SK-N-SH (cell line): ENCODE measurements at regions not wholly inside any gene's neighbourhood (a gene's known extent, or its start where the extent isn't known, plus 50 kb on each side); places are given as distances from the start of the nearest gene placed in this dataset.

Experiments used
- CTCF ChIA-PET: fragments of 300-600, 350-600 bp; formaldehyde crosslinking; extraction: SDS; loops from one replicate; lab custom pipeline; 2021; lab: Yijun Ruan, JAX
- POLR2A ChIA-PET: fragments of 350-600 bp; sonication (Branson Sonifier 250); formaldehyde crosslinking; extraction: SDS; loops from one replicate; lab custom pipeline; 2020; ENCODE audit warnings: antibody characterized with exemption, inconsistent platforms; lab: Yijun Ruan, JAX
- DNase-seq: peaks from one replicate; pipeline ENCODE4 v3.0.0; 2012
- H2AFZ ChIP-seq: fragments of 200-600 bp; sonication (generic); 2 replicates; pipeline ENCODE4 v1.8.1; 2016; ENCODE audit warnings: antibody characterized with exemption, mild to moderate bottlenecking, low read depth
- H3F3A ChIP-seq: fragments of 200-600 bp; sonication (generic); replicated peaks from 2 replicates; pipeline ENCODE3; 2016; ENCODE audit warnings: antibody characterized with exemption, mild to moderate bottlenecking; ENCODE audit not compliant: insufficient read depth
- H3K27ac ChIP-seq, 2 experiments: fragments of 200-500 bp in 1 of 2; fragments of 200-600 bp in 1 of 2; sonication (Bioruptor generic) in 1 of 2; sonication (generic), shearing (Covaris generic) in 1 of 2; 2 replicates each; pipeline versions ENCODE4 v1.5.1 to v1.6.1; 2014 to 2016; ENCODE audit warnings: low read depth in 2 of 2, inconsistent platforms in 1 of 2, low read length in 1 of 2, mild to moderate bottlenecking in 1 of 2, mixed read lengths in 1 of 2
- H3K27me3 ChIP-seq: fragments of 200-600 bp; sonication (generic), shearing (Covaris generic); 2 replicates; pipeline ENCODE4 v1.6.1; 2016; ENCODE audit warnings: mixed run types; ENCODE audit not compliant: insufficient read depth
- H3K36me3 ChIP-seq, 2 experiments: fragments of 200-500 bp in 1 of 2; fragments of 200-600 bp in 1 of 2; sonication (Bioruptor generic) in 1 of 2; sonication (generic) in 1 of 2; replicated peaks in 1 of 2; 2 replicates each; pipeline versions ENCODE3 to v1.5.1; 2014 to 2016; ENCODE audit warnings: low read length in 1 of 2, mild to moderate bottlenecking in 1 of 2; ENCODE audit not compliant: insufficient read depth in 2 of 2, control insufficient read depth in 1 of 2
- H3K4me1 ChIP-seq, 2 experiments: fragments of 200-500 bp in 1 of 2; fragments of 200-600 bp in 1 of 2; sonication (Bioruptor generic) in 1 of 2; sonication (generic), shearing (Covaris generic) in 1 of 2; 2 replicates each; pipeline versions ENCODE4 v1.5.1 to v1.6.1; 2014 to 2016; ENCODE audit warnings: low read depth in 1 of 2, low read length in 1 of 2, mixed run types in 1 of 2; ENCODE audit not compliant: insufficient read depth in 2 of 2, control insufficient read depth in 1 of 2
- H3K4me2 ChIP-seq: fragments of 200-600 bp; sonication (generic), shearing (Covaris generic); 2 replicates; pipeline ENCODE4 v1.6.1; 2017; ENCODE audit warnings: mixed run types
- H3K4me3 ChIP-seq, 2 experiments: fragments of 200-500 bp in 1 of 2; fragments of 200-600 bp in 1 of 2; sonication (Bioruptor generic) in 1 of 2; sonication (generic), shearing (Covaris generic) in 1 of 2; 2 replicates each; pipeline versions ENCODE4 v1.5.1 to v1.8.1; 2014 to 2016; ENCODE audit warnings: low read depth in 2 of 2, inconsistent platforms in 1 of 2, low read length in 1 of 2, mild to moderate bottlenecking in 1 of 2, mixed read lengths in 1 of 2, moderate library complexity in 1 of 2
- H3K79me2 ChIP-seq: fragments of 200-600 bp; sonication (generic); 2 replicates; pipeline ENCODE4 v1.8.1; 2017; ENCODE audit warnings: mild to moderate bottlenecking; ENCODE audit not compliant: insufficient read depth
- H3K9ac ChIP-seq: fragments of 200-600 bp; sonication (generic); 2 replicates; pipeline ENCODE4 v1.6.1; 2017; ENCODE audit warnings: mixed run types
- H3K9me2 ChIP-seq: fragments of 200-600 bp; sonication (generic); 2 replicates; pipeline ENCODE4 v1.6.1; 2017; ENCODE audit warnings: mixed run types
- H3K9me3 ChIP-seq: fragments of 200-600 bp; sonication (generic); 2 replicates; pipeline ENCODE4 v1.6.1; 2017; ENCODE audit warnings: mixed run types, mild to moderate bottlenecking, moderate library complexity
- H4K20me1 ChIP-seq: fragments of 200-600 bp; sonication (generic); 2 replicates; pipeline ENCODE4 v1.6.1; 2017; ENCODE audit warnings: mild to moderate bottlenecking, mixed run types; ENCODE audit not compliant: insufficient read depth
- CTCF ChIP-seq: fragments of 200-600 bp; sonication (generic); IDR thresholded peaks from 2 replicates; pipeline ENCODE4 v1.6.1; 2017; ENCODE audit warnings: antibody characterized with exemption, mild to moderate bottlenecking, moderate library complexity
- EP300 ChIP-seq, 2 experiments: IDR thresholded peaks; 2 replicates each; pipeline versions ENCODE4 v1.4.0 to v1.6.1; 2012; ENCODE audit warnings: borderline replicate concordance in 1 of 2, low read depth in 1 of 2, low read length in 1 of 2
- EZH2phosphoT487 ChIP-seq: fragments of 200-600 bp; sonication (generic); IDR thresholded peaks from 2 replicates; pipeline ENCODE4 v1.6.1; 2017; ENCODE audit warnings: low read depth, mixed run types, mild to moderate bottlenecking, antibody characterized with exemption, moderate library complexity, borderline replicate concordance
- FOXM1 ChIP-seq: IDR thresholded peaks from 2 replicates; pipeline ENCODE4 v1.4.0; 2012; ENCODE audit warnings: low read depth, mild to moderate bottlenecking
- GABPA ChIP-seq: IDR thresholded peaks from 2 replicates; pipeline ENCODE4 v1.4.0; 2012; ENCODE audit warnings: low read depth, mild to moderate bottlenecking
- MEF2A ChIP-seq: IDR thresholded peaks from 2 replicates; pipeline ENCODE4 v1.4.0; 2012; ENCODE audit warnings: low read depth, borderline replicate concordance
- MXI1 ChIP-seq: IDR thresholded peaks from 2 replicates; pipeline ENCODE4 v1.6.1; 2012; ENCODE audit warnings: mild to moderate bottlenecking, low read depth, low read length, improper control_type of control experiment
- PBX3 ChIP-seq: IDR thresholded peaks from 2 replicates; pipeline ENCODE4; 2012
- RCOR1 ChIP-seq: fragments of 150-350 bp; IDR thresholded peaks from 2 replicates; pipeline ENCODE4 v1.6.1; 2017; ENCODE audit warnings: antibody characterized with exemption, low read length
- REST ChIP-seq: IDR thresholded peaks from 2 replicates; pipeline ENCODE4 v1.6.1; 2012; ENCODE audit warnings: mild to moderate bottlenecking, low read depth, low read length, moderate library complexity
- RXRA ChIP-seq: IDR thresholded peaks from 2 replicates; pipeline ENCODE4 v1.4.0; 2012; ENCODE audit warnings: low read depth, mild to moderate bottlenecking, borderline replicate concordance
- SIN3A ChIP-seq: IDR thresholded peaks from 2 replicates; pipeline ENCODE4 v1.6.1; 2012; ENCODE audit warnings: low read depth, mild to moderate bottlenecking, low read length, moderate library complexity, borderline replicate concordance
- SMC3 ChIP-seq: IDR thresholded peaks from 2 replicates; pipeline ENCODE4 v1.6.1; 2012; ENCODE audit warnings: low read depth, low read length, improper control_type of control experiment
- TAF1 ChIP-seq: IDR thresholded peaks from 2 replicates; pipeline ENCODE4 v1.6.1; 2012; ENCODE audit warnings: low read depth, mild to moderate bottlenecking, low read length, moderate library complexity, borderline replicate concordance
- TCF12 ChIP-seq: IDR thresholded peaks from 2 replicates; pipeline ENCODE4 v1.4.0; 2012
- USF1 ChIP-seq: IDR thresholded peaks from 2 replicates; pipeline ENCODE4 v1.4.0; 2012; ENCODE audit warnings: low read depth, borderline replicate concordance
- USF2 ChIP-seq: fragments of 150-350 bp; IDR thresholded peaks from 2 replicates; pipeline ENCODE4 v1.6.1; 2017; ENCODE audit warnings: antibody characterized with exemption, low read length, low read depth, borderline replicate concordance
- YY1 ChIP-seq: IDR thresholded peaks from 2 replicates; pipeline ENCODE4 v1.4.0; 2012; ENCODE audit warnings: low read depth, mild to moderate bottlenecking
- WGBS: methylation state at CpG from one replicate; pipeline ENCODE4 v1.1.6; 2017; ENCODE audit warnings: low lambda C conversion rate; 5-methylcytosine and 5-hydroxymethylcytosine counted together
- TF ChIP-seq, protein P1 (sequence below): IDR thresholded peaks from 2 replicates; pipeline ENCODE4 v1.4.0; 2012; ENCODE audit warnings: low read depth

- Histone ChIP-seq H3F3A (no peaks in the 10 kb centered on the region), H3K9me2 (no peaks in the 10 kb centered on the region), H3K27ac (no peak overlapping the region), H3K9me3 (no peaks in the 10 kb centered on the region), H2AFZ (no peak overlapping the region), H3K27me3 (no peaks in the 10 kb centered on the region), H3K4me2 (no peak overlapping the region), H4K20me1 (no peaks in the 10 kb centered on the region), H3K9ac (no peak overlapping the region), H3K79me2 (no peaks in the 10 kb centered on the region), H3K4me1 (no peaks in the 10 kb centered on the region), H3K36me3 (no peaks in the 10 kb centered on the region), H3K4me3 (no peak overlapping the region)
- no peak for DNase-seq
- CTCF ChIA-PET = interaction anchor here (1.1 kb wide), 1 partner anchor 9 kb away, joined by 3 read pairs; no protein-coding TSS in a partner anchor
- TF ChIP-seq EP300 (IDR thresholded peaks at IDR 0.05; ENCODE audit: borderline replicate concordance in 1 of 2, low read depth in 1 of 2, low read length in 1 of 2) (no peak), CTCF (no peak), MXI1 (no peak), SMC3 (no peak), FOXM1 (no peak), YY1 (no peak), USF1 (no peak), PBX3 (no peak), RXRA (no peak), USF2 (no peak), SIN3A (no peak)
- POLR2A ChIA-PET = no interaction called here
- WGBS = 70% methylated on average over 4 of the region's 4 CpGs
Measured at GRCh38 chr9:106669835-106670234, 193.1 kb upstream of the ZNF462 start.

DNA sequence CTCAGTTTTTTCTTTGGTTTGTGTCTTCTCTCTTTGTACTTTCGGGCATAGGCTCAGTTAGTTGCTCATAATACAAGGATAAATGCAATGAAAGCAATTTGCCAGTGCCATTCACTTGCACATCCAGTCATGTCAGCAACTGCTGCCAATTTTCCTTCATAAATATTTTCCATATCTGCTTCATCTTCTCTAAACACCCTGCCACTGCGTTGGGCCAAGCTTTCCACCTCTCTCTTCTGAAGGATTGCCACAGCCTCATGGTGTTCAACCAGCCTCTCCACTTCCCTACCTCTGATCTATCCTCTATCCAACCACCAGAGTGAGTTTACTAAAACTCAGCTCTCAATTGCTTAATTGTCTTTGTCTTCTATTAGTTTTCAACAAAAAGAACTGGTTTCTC lies 192.5 kb upstream of the ZNF462 start:
- DNase-seq = no peak
- H3K27ac ChIP-seq = no peak overlapping the region
- POLR2A ChIA-PET = no interaction called here
- H4K20me1 ChIP-seq = no peaks in the 10 kb centered on the region
- H3K36me3 ChIP-seq = no peaks in the 10 kb centered on the region
- no peaks in the 10 kb centered on the region for H3F3A ChIP-seq
- H3K79me2 ChIP-seq = no peaks in the 10 kb centered on the region
- 12% methylated on average over 2 of the region's 2 CpGs for WGBS
- H3K4me2 ChIP-seq = no peak overlapping the region
- H3K9ac ChIP-seq = no peak overlapping the region
- H2AFZ ChIP-seq = no peak overlapping the region
- no peak overlapping the region for H3K4me3 ChIP-seq
- H3K9me2 ChIP-seq = no peaks in the 10 kb centered on the region
- no peaks in the 10 kb centered on the region for H3K27me3 ChIP-seq
- H3K9me3 ChIP-seq = no peaks in the 10 kb centered on the region
- H3K4me1 ChIP-seq = no peaks in the 10 kb centered on the region
- CTCF ChIA-PET = interaction anchor here (1.1 to 1.3 kb wide), 2 partner anchors 9 to 109 kb away, joined by 3 read pairs; no protein-coding TSS in a partner anchor
- TF ChIP-seq FOXM1 (no peak), TAF1 (no peak), MEF2A (no peak), GABPA (no peak), SIN3A (no peak), TCF12 (no peak), EZH2phosphoT487 (no peak), RCOR1 (no peak), YY1 (no peak), REST (no peak)
- TF ChIP-seq, protein P1, sequence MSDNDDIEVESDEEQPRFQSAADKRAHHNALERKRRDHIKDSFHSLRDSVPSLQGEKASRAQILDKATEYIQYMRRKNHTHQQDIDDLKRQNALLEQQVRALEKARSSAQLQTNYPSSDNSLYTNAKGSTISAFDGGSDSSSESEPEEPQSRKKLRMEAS = no peak
